Muscle of leg (tissue), 3 donors: ENCODE measurements at regions not wholly inside any gene's neighbourhood (a gene's known extent, or its start where the extent isn't known, plus 50 kb on each side); places are given as distances from the start of the nearest gene placed in this dataset.
"Not testable (repeated sequence)": the region's sequence is repeated elsewhere in the genome, so short reads cannot be mapped to it uniquely, and the experiment has no call there.

Source experiments
- DNase-seq: peaks from one replicate; pipeline ENCODE4 v3.0.0; 2013
- H3K27ac ChIP-seq: one replicate; pipeline ENCODE4 v1.5.1; 2013; ENCODE audit warnings: mild to moderate bottlenecking, low read length, control low read depth
- H3K27me3 ChIP-seq: one replicate; pipeline ENCODE4 v1.6.1; 2013; ENCODE audit warnings: low read length; ENCODE audit not compliant: control insufficient read depth, insufficient read depth
- H3K36me3 ChIP-seq: one replicate; pipeline ENCODE4 v1.6.1; 2013; ENCODE audit warnings: low read length; ENCODE audit not compliant: control insufficient read depth, insufficient read depth
- H3K4me1 ChIP-seq: one replicate; pipeline ENCODE4 v1.6.1; 2013; ENCODE audit warnings: low read length; ENCODE audit not compliant: control insufficient read depth, insufficient read depth
- H3K4me3 ChIP-seq: one replicate; pipeline ENCODE4 v1.5.1; 2013; ENCODE audit warnings: low read length, control low read depth
- H3K9me3 ChIP-seq: replicated peaks from 2 replicates; pipeline ENCODE4 v1.6.1; 2013; ENCODE audit warnings: low read depth, low read length; ENCODE audit not compliant: control insufficient read depth
- WGBS: methylation state at CpG from one replicate; pipeline ENCODE4 v1.1.5; 2013; ENCODE audit warnings: missing lambda C conversion rate; ENCODE audit not compliant: insufficient coverage; 5-methylcytosine and 5-hydroxymethylcytosine counted together

DNA sequence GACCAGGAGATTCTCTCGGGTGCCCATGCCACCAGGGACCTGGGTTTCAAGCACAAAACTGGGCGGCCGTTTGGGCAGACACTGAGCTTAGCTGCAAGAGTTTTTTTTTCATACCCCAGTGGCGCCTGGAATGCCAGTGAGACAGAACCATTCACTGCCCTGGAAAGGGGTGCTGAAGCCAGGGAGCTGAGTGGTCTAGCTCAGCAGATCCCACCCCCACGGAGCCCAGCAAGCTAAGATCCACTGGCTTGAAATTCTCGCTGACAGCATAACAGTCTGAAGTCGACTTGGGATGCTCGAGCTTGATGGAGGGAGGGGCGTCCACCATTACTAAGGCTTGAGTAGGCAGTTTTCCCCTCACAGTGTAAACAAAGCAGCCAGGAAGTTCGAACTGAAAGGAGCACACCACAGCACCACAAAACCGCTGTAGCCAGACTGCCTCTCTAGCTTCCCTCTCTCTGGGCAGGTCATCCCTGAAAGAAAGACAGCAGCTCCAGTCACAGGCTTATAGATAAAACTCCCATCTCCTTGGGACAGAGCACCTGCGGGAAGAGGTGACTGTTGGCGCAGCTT lies 157.7 kb downstream of the GIPC2 start:
- DNase-seq = not testable (repeated sequence)
- 75% methylated on average over 11 of the region's 13 CpGs for WGBS

GRCh38 chr1:78210175-78210574 lies 164.4 kb downstream of the GIPC2 start:
- no peak for DNase-seq

More for the DNA sequence above, 157.7 kb downstream of the GIPC2 start:
- not testable (repeated sequence) for H3K4me1 ChIP-seq, H3K4me3 ChIP-seq, H3K36me3 ChIP-seq, H3K27me3 ChIP-seq, H3K27ac ChIP-seq, H3K9me3 ChIP-seq

DNA sequence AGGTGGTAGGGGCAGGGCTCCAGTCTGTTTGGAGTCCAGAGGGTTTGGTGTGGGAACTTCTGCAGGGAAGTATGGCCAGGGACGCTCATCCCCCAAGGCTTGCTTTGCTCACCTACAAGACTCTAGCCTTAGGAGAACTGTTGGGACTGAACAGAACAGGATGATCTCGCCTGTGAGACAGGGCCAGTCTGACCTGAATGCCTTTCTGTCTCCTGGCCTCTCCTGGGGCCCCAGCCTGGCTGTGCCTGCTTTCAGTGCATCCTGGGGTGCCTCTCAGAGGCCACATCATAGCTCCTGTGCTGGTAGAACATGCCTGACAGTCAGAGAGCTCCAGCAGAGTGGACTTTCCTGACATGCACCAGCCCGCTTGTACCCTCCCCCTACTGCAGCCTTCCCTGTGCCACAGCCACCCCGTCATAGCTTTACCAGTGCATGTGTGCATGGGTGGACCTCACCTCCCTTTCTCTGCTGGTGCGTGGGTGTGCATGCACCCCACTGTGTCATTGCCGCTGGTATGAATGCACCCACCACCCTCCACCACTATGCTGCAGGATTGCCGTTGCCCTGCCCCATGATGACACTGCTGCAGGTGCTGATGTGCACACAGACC lies 165.8 kb downstream of the GIPC2 start:
- H3K4me1 ChIP-seq = no peaks in the 10 kb centered on the region
- peaks cover 13% of the 10 kb centered on the region for H3K9me3 ChIP-seq
- DNase-seq = no peak
- H3K27ac ChIP-seq = no peak overlapping the region
- H3K4me3 ChIP-seq = no peak overlapping the region
- WGBS = 88% methylated on average over 6 of the region's 7 CpGs
- H3K36me3 ChIP-seq = no peaks in the 10 kb centered on the region
- no peaks in the 10 kb centered on the region for H3K27me3 ChIP-seq

More at GRCh38 chr1:78210175-78210574, 164.4 kb downstream of the GIPC2 start:
- no peak overlapping the region for H3K27ac ChIP-seq
- H3K36me3 ChIP-seq = no peaks in the 10 kb centered on the region
- H3K9me3 ChIP-seq = peaks cover 13% of the 10 kb centered on the region
- no peak overlapping the region for H3K4me3 ChIP-seq
- no peaks in the 10 kb centered on the region for H3K4me1 ChIP-seq
- H3K27me3 ChIP-seq = no peaks in the 10 kb centered on the region

- H3K4me3 ChIP-seq = no peak overlapping the region
- no CpG with 5 or more reads among the region's 4 CpGs for WGBS
- H3K27ac ChIP-seq = no peak overlapping the region
- H3K36me3 ChIP-seq = no peaks in the 10 kb centered on the region
- H3K9me3 ChIP-seq = peaks cover 13% of the 10 kb centered on the region
- no peaks in the 10 kb centered on the region for H3K27me3 ChIP-seq
- no peaks in the 10 kb centered on the region for H3K4me1 ChIP-seq
- no peak for DNase-seq
Measured at GRCh38 chr1:78214334-78214733, 168.6 kb downstream of the GIPC2 start.

GRCh38 chr1:78222225-78222959 lies 176.6 kb downstream of the GIPC2 start:
- DNase-seq = no peak
- no peaks in the 10 kb centered on the region for H3K36me3 ChIP-seq
- no peak overlapping the region for H3K27ac ChIP-seq
- H3K4me1 ChIP-seq = peaks cover 7% of the 10 kb centered on the region
- no peak overlapping the region for H3K4me3 ChIP-seq
- no peaks in the 10 kb centered on the region for H3K9me3 ChIP-seq
- WGBS = no CpG with 5 or more reads among the region's 5 CpGs
- H3K27me3 ChIP-seq = no peaks in the 10 kb centered on the region

GRCh38 chr1:78222960-78223358 lies 177.2 kb downstream of the GIPC2 start:
- peaks cover 7% of the 10 kb centered on the region for H3K4me1 ChIP-seq
- no peak overlapping the region for H3K4me3 ChIP-seq
- no peaks in the 10 kb centered on the region for H3K36me3 ChIP-seq
- H3K27ac ChIP-seq = no peak overlapping the region
- no peak for DNase-seq
- no peaks in the 10 kb centered on the region for H3K9me3 ChIP-seq
- H3K27me3 ChIP-seq = no peaks in the 10 kb centered on the region

DNA sequence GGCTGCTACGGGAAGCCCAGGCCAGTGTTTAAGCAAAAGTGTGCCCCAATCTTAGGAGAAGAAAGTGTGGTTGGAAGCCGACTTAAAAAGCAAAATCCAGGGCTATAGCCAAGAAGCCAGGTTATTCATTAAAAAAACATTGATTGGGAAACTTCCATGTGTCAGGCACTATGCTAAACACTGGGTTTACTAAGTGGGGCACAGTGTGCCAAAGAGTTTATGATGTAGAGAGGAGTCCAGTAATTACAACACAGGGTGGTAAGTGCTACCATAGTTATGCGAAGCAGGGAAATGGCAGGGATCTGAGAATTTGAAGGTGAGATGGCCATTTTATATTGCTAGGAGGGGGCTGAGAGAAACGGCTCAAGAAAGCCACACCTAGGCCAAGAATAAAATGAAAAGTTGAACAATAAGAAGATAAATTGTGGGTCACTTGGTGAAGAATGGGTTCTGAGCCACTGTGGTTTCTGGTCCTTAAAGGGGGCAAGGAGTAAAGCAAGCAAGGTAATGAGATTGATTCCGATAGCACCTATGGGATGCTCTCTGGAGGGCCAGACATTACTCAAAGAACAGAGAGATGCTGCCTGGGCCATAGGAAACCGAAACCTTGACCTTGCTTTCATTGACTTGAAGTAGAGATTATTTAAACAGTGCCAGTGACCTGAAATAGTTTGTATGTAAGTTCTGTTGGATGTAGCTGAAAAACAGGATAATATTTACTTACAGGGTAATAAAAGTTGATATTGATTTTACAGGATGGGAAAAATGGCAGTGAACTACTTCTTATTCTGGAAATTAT lies 177.8 kb downstream of the GIPC2 start:
- no peak overlapping the region for H3K4me3 ChIP-seq
- DNase-seq = no peak
- 71% methylated on average over 5 of the region's 6 CpGs for WGBS
- no peaks in the 10 kb centered on the region for H3K36me3 ChIP-seq
- H3K27me3 ChIP-seq = no peaks in the 10 kb centered on the region
- H3K9me3 ChIP-seq = no peaks in the 10 kb centered on the region
- peaks cover 7% of the 10 kb centered on the region for H3K4me1 ChIP-seq
- peak overlapping the region; percentile 15 for H3K27ac ChIP-seq

DNA sequence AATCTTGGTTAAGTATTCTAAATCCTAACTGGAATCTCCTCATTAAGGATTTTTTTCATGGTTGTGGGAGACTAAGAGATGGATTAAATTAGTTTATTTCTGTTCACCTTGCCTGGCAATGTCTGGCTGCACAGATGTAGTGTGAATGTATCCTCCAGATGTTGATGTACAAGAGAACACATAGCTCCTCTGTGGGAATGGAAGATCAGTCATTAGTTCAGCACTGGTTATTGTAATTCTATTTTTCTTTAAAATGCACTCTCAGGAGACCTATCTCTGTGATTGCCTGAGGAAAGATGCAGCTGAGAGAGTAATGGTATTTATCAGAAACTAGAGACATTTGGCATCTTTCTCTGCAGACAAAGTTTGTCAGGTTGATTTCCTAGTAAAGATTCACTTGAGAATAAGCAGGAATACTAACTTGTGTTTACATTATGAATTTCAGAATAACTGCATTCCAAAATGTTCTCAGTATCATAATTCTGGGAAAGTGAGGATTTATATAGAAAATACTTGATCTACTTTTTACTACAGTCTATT lies 178.6 kb downstream of the GIPC2 start:
- no peak overlapping the region for H3K4me3 ChIP-seq
- H3K27ac ChIP-seq = no peak overlapping the region
- peak; percentile 81 for DNase-seq
- H3K4me1 ChIP-seq = peaks cover 7% of the 10 kb centered on the region
- no peaks in the 10 kb centered on the region for H3K36me3 ChIP-seq
- H3K27me3 ChIP-seq = no peaks in the 10 kb centered on the region
- H3K9me3 ChIP-seq = no peaks in the 10 kb centered on the region

DNA sequence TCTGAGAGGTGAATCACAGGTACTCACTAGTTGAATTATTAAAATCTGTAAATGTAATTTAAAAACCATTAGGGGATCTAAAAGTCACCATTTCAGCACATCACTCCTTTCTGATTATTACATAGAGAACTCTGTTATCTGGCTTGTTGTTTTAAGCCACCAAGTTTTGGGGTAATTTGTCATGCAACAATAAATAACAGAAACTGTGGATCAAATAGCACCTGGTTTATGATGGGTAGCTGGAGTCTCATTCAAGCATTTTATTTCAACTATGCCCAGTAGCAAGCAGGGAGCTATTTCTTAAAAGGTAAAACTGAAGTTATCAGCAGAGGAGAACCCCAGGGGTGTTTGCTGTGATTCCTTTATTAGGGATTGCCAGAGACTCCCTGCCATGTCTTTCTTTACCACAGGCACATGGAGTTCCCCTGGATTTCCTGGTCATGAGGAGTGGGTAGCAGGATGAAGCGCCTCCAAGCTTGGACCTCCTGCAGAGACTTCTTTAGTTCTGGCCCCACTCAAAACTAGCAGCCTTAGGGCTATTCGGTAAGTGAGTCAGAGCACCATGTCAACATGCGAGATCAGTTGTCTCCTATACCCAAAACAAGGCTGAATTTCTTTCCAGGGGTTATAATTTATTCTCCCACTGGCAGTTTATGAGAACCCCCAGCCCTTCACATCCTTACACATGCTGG lies 179.2 kb downstream of the GIPC2 start:
- 57% methylated on average over 2 of the region's 3 CpGs for WGBS
- no peak for DNase-seq
- Histone ChIP-seq H3K9me3 (no peaks in the 10 kb centered on the region), H3K4me1 (peaks cover 7% of the 10 kb centered on the region), H3K36me3 (no peaks in the 10 kb centered on the region), H3K27me3 (no peaks in the 10 kb centered on the region), H3K27ac (peak overlapping the region; percentile 47), H3K4me3 (no peak overlapping the region)
